ENCODE measurements at regions not wholly inside any gene's neighbourhood (a gene's known extent, or its start where the extent isn't known, plus 50 kb on each side); places are given as distances from the start of the nearest gene placed in this dataset.

DNA sequence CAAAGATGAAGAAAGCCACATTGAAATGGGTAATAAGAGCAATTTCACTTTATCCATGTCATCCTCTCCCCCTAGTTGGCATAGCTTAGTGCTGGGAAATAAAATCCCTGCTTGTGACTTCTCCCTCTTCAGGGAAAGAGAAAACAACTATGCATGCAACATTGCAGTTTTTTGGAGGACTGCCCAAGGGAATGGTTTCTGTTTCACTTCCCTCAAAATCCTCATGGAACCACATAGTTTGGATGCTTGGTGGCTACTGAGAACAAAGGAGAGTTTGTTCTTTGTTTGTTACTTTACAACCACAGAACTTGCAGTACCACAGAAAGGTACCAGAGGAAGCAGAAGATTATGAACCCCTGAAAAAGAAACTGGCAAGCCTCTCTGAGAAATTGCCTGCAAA lies 384.6 kb upstream of the RORA start:
- H3K4me1 Mint-ChIP-seq (ENCODE audit: low read depth, unreplicated experiment), result no peaks in the 10 kb centered on the region

DNA sequence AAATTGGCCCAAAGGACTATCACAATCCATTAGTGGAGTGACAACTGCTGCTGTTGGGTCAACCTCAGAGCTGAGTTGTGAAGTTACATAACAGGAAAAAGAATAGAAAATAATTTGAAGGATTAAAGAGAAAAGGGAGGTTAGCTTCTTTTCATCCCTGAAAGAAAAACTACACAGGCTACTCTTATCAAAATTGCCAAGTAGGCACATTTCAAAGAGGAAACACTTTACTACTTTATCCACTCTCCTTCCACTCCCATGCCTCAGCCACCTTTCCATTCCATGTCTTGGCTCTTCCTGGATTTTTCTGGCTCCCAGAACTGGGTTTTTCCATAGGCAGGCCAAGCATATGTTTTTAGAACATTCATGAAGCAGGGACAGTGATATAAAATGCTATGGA lies 384.0 kb upstream of the RORA start:
- Mint-ChIP-seq H3K9me3 (ENCODE audit: unreplicated experiment) (peaks cover 20% of the 10 kb centered on the region), H3K27me3 (ENCODE audit: insufficient read depth, unreplicated experiment) (peaks cover 10% of the 10 kb centered on the region), H3K36me3 (ENCODE audit: insufficient read depth, unreplicated experiment) (no peaks in the 10 kb centered on the region), H3K4me3 (ENCODE audit: unreplicated experiment) (no peak overlapping the region), H3K27ac (ENCODE audit: unreplicated experiment) (no peak overlapping the region), H3K4me1 (ENCODE audit: low read depth, unreplicated experiment) (no peaks in the 10 kb centered on the region)
- no peaks in the 10 kb centered on the region for H3K27me3 ChIP-seq (replicated peaks; ENCODE audit: control insufficient read depth, insufficient read depth, low read length)
- H3K36me3 ChIP-seq (ENCODE audit: control insufficient read depth, insufficient read depth, low read length), result no peaks in the 10 kb centered on the region
- BruUV-seq (replicated peaks), result no TSS peak
- no peak for DNase-seq
- ChIA-PET CTCF (no interaction called here), POLR2A (no interaction called here)
- H3K9me3 ChIP-seq, result no peaks in the 10 kb centered on the region
- H3K4me1 ChIP-seq, result no peaks in the 10 kb centered on the region
- no peak overlapping the region for H3K4me3 ChIP-seq (ENCODE audit: low read depth, low read length)
- intact Hi-C loops (cut with micrococcal nuclease; ENCODE audit: unreplicated experiment), result no loop called here
- TF ChIP-seq, protein P1, sequence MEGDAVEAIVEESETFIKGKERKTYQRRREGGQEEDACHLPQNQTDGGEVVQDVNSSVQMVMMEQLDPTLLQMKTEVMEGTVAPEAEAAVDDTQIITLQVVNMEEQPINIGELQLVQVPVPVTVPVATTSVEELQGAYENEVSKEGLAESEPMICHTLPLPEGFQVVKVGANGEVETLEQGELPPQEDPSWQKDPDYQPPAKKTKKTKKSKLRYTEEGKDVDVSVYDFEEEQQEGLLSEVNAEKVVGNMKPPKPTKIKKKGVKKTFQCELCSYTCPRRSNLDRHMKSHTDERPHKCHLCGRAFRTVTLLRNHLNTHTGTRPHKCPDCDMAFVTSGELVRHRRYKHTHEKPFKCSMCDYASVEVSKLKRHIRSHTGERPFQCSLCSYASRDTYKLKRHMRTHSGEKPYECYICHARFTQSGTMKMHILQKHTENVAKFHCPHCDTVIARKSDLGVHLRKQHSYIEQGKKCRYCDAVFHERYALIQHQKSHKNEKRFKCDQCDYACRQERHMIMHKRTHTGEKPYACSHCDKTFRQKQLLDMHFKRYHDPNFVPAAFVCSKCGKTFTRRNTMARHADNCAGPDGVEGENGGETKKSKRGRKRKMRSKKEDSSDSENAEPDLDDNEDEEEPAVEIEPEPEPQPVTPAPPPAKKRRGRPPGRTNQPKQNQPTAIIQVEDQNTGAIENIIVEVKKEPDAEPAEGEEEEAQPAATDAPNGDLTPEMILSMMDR (IDR thresholded peaks at IDR 0.05; ENCODE audit: insufficient read depth in 1 of 2, low read depth in 1 of 2, low read length in 1 of 2, severe bottlenecking in 1 of 2, unreplicated experiment in 1 of 2), result no peak

More for the DNA sequence above, 384.6 kb upstream of the RORA start:
- Mint-ChIP-seq H3K4me3 (ENCODE audit: unreplicated experiment) (no peak overlapping the region), H3K27ac (ENCODE audit: unreplicated experiment) (no peak overlapping the region), H3K27me3 (ENCODE audit: insufficient read depth, unreplicated experiment) (peaks cover 10% of the 10 kb centered on the region), H3K9me3 (ENCODE audit: unreplicated experiment) (peaks cover 20% of the 10 kb centered on the region), H3K36me3 (ENCODE audit: insufficient read depth, unreplicated experiment) (no peaks in the 10 kb centered on the region)
- TF ChIP-seq, protein P1 (IDR thresholded peaks at IDR 0.05; ENCODE audit: insufficient read depth in 1 of 2, low read depth in 1 of 2, low read length in 1 of 2, severe bottlenecking in 1 of 2, unreplicated experiment in 1 of 2), result no peak
- H3K36me3 ChIP-seq (ENCODE audit: control insufficient read depth, insufficient read depth, low read length), result no peaks in the 10 kb centered on the region
- no peaks in the 10 kb centered on the region for H3K9me3 ChIP-seq
- BruUV-seq (replicated peaks), result no TSS peak
- ChIA-PET POLR2A (no interaction called here), CTCF (no interaction called here)
- no peak overlapping the region for H3K4me3 ChIP-seq (ENCODE audit: low read depth, low read length)
- no peaks in the 10 kb centered on the region for H3K27me3 ChIP-seq (replicated peaks; ENCODE audit: control insufficient read depth, insufficient read depth, low read length)
- intact Hi-C loops (cut with micrococcal nuclease; ENCODE audit: unreplicated experiment), result no loop called here
- no peak for DNase-seq
- no peaks in the 10 kb centered on the region for H3K4me1 ChIP-seq

DNA sequence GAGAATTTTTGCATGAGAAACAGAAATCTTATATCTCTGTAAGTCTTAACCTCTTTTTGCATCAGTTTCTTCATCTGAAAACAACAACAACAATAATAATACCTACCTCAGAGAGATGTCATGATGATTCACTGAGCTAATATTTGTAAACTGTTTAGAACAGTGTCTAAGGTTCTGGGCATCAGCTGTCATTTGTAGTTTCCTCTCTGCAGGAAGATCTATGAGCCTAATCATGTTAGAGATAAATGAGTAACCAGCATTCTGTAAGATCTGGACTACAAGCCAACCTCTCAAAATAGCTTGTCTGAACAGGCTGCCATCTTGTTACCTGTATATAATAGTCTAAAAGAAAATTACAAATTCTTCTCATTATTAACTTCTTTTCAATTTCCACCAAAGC lies 383.0 kb upstream of the RORA start:
- intact Hi-C loops (cut with micrococcal nuclease; ENCODE audit: unreplicated experiment), result no loop called here
- ChIA-PET POLR2A (no interaction called here), CTCF (interaction anchor here (0.6 kb wide), 1 partner anchor 13 kb away, joined by 3 read pairs; no protein-coding TSS in a partner anchor)
- Histone ChIP-seq H3K4me1 (no peaks in the 10 kb centered on the region), H3K36me3 (ENCODE audit: control insufficient read depth, insufficient read depth, low read length) (no peaks in the 10 kb centered on the region), H3K27me3 (replicated peaks; ENCODE audit: control insufficient read depth, insufficient read depth, low read length) (no peaks in the 10 kb centered on the region), H3K9me3 (no peaks in the 10 kb centered on the region), H3K4me3 (ENCODE audit: low read depth, low read length) (no peak overlapping the region)
- no peak overlapping the region for H3K27ac Mint-ChIP-seq (ENCODE audit: unreplicated experiment)
- H3K4me1 Mint-ChIP-seq (ENCODE audit: low read depth, unreplicated experiment), result no peaks in the 10 kb centered on the region
- H3K9me3 Mint-ChIP-seq (ENCODE audit: unreplicated experiment), result peaks cover 16% of the 10 kb centered on the region
- H3K36me3 Mint-ChIP-seq (ENCODE audit: insufficient read depth, unreplicated experiment), result no peaks in the 10 kb centered on the region
- TF ChIP-seq, protein P1 (IDR thresholded peaks at IDR 0.05; ENCODE audit: insufficient read depth in 1 of 2, low read depth in 1 of 2, low read length in 1 of 2, severe bottlenecking in 1 of 2, unreplicated experiment in 1 of 2), result no peak
- peaks cover 10% of the 10 kb centered on the region for H3K27me3 Mint-ChIP-seq (ENCODE audit: insufficient read depth, unreplicated experiment)
- no TSS peak for BruUV-seq (replicated peaks)
- no peak for DNase-seq
- no peak overlapping the region for H3K4me3 Mint-ChIP-seq (ENCODE audit: unreplicated experiment)

Data from Caco-2 (cell line).